HG03442 (cell line): ENCODE measurements at regions not wholly inside any gene's neighbourhood (a gene's known extent, or its start where the extent isn't known, plus 50 kb on each side); places are given as distances from the start of the nearest gene placed in this dataset.
"Not testable (repeated sequence)": the region's sequence is repeated elsewhere in the genome, so short reads cannot be mapped to it uniquely, and the experiment has no call there.

ENCODE experiments used
- ATAC-seq: cut with Tn5 transposase; IDR thresholded peaks from one replicate; pipeline ENCODE4 v1.9.1; 2021; ENCODE audit warnings: mild to moderate bottlenecking, moderate library complexity; ENCODE audit not compliant: unreplicated experiment

GRCh38 chr2:231644426-231644825 is 51.8 kb downstream of the TEX44 start:
- no peak for ATAC-seq

DNA sequence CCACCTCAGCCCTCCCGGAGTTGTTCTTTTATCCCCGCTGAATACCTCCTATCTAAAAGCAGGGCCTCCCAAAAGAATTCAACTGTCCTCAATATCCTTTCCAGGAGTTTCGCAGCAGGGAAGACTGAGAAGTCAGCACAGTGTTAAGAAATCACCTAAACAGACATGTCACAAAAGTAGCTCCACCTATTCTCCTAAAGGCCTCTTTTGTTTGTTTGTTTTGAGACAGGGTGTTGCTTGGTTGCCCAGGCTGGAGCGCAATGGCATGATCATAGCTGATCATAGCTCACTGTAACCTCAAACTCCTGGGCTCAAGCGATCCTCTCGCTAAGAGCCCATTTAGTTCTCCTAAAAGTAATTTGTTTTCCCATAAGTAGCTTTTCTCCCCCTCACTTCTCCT is 53.8 kb downstream of the TEX44 start:
- ATAC-seq: no peak

DNA sequence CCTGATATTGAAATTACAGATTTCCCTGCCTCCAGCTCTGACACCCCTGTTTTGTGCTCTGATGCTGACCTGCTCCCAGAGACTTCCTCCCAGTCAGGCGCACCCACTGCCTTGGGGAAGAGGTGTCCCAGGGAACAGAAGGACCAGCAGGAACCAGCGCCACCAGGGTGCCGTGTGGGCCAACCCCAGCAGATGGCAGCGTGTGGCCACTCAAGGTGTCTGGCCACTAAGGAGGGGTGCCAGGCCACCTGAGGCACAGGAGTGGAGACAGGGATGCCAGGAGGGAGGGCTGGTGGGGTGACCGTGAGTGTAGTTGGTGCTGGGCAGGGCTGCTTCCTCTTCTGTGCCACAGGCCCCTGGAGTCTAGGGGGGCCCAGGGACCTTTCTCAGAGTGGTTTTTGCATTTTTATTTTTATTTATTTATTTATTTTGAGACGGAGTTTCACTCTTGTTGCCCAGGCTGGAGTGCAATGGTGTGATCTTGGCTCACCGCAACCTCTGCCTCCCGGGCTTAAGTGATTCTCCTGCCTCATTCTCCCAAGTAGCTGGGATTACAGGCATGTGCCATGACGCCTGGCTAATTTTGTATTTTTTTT is 56.0 kb downstream of the TEX44 start:
- ATAC-seq: peak; percentile 60

DNA sequence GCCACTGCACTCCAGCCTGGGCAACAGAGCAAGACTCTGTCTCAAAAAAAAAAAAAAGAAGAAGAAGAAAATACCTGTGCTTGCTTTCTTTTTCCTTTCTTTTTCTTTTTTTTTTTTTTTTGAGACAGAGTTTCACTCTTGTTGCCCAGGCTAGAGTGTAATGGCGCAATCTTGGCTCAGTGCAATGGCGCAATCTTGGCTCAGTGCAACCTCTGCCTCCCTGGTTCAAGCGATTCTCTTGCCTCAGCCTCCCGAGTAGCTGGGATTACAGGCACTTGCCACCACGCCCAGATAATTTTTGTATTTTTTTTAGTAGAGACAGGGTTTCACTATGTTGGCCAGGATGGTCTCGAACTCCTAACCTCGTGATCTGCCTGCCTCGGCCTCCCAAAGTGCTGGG is 56.8 kb upstream of the PTMA start:
- not testable (repeated sequence) for ATAC-seq

DNA sequence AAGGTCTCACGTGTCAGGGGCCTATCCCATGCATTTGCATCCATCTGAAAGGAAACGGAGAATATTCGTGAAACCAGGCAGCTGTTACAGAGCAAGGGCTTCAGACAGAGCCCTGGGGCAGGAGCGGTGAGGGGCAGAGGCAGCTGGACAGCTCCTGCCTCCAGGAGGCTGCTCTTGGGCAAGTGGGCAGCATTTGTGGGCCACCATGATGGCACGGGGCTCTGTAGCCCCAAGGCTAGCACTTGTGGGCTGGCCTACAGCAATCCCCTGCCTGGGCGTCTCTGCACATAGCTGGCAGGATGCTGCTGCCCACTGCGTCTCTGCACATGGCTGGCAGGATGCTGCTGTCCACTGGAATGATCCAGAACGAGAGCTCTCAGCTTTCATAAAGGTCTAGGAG is 52.8 kb upstream of the PTMA start:
- no peak for ATAC-seq

- ATAC-seq: no peak
These were observed 52.4 kb upstream of the PTMA start for GRCh38 chr2:231655894-231656293.
